Astrocyte (in vitro differentiated cells and primary cell): ENCODE measurements at regions not wholly inside any gene's neighbourhood (a gene's known extent, or its start where the extent isn't known, plus 50 kb on each side); places are given as distances from the start of the nearest gene placed in this dataset.
"Not testable (repeated sequence)": the region's sequence is repeated elsewhere in the genome, so short reads cannot be mapped to it uniquely, and the experiment has no call there.

Experiments
- DNase-seq: peaks from one replicate; pipeline ENCODE4 v3.0.0-alpha.2; 2010; ENCODE audit warnings: low read depth
- FAIRE-seq: peaks from 2 replicates; lab custom pipeline; 2011; peaks lifted over from hg19 to GRCh38; lab: Jason Lieb, UNC
- H2AFZ ChIP-seq: 2 replicates; pipeline ENCODE4 v1.6.0; 2012; ENCODE audit warnings: low read depth, low read length, inconsistent platforms
- H3K27ac ChIP-seq: 2 replicates; pipeline ENCODE4 v1.5.1; 2011; ENCODE audit warnings: low read depth, low read length, inconsistent platforms
- H3K27me3 ChIP-seq: 2 replicates; pipeline ENCODE4 v1.6.0; 2011; ENCODE audit warnings: low read length, inconsistent platforms; ENCODE audit not compliant: insufficient read depth
- H3K36me3 ChIP-seq: 2 replicates; pipeline ENCODE4 v1.5.1; 2011; ENCODE audit warnings: low read length, inconsistent platforms; ENCODE audit not compliant: insufficient read depth
- H3K4me1 ChIP-seq: 2 replicates; pipeline ENCODE4 v1.5.1; 2011; ENCODE audit warnings: low read length, inconsistent platforms; ENCODE audit not compliant: insufficient read depth
- H3K4me2 ChIP-seq: 2 replicates; pipeline ENCODE4 v1.6.0; 2012; ENCODE audit warnings: low read length, inconsistent platforms
- H3K4me3 ChIP-seq: 2 replicates; pipeline ENCODE4 v1.5.1; 2011; ENCODE audit warnings: low read depth, mild to moderate bottlenecking, low read length, inconsistent platforms; ENCODE audit not compliant: insufficient read depth
- H3K79me2 ChIP-seq: 2 replicates; pipeline ENCODE4 v1.6.0; 2012; ENCODE audit warnings: mild to moderate bottlenecking, low read length, inconsistent platforms; ENCODE audit not compliant: insufficient read depth
- H3K9ac ChIP-seq: 2 replicates; pipeline ENCODE4 v1.6.0; 2012; ENCODE audit warnings: mild to moderate bottlenecking, low read length, inconsistent platforms
- H3K9me3 ChIP-seq: 2 replicates; pipeline ENCODE4 v1.5.1; 2012; ENCODE audit warnings: low read depth, mild to moderate bottlenecking, low read length, inconsistent platforms; ENCODE audit not compliant: insufficient read depth
- H4K20me1 ChIP-seq: 2 replicates; pipeline ENCODE4 v1.6.0; 2012; ENCODE audit warnings: low read length, inconsistent platforms; ENCODE audit not compliant: insufficient read depth
- H3K27ac Mint-ChIP-seq: one replicate; pipeline ENCODE4 v1.8.0; 2021; ENCODE audit warnings: mild to moderate bottlenecking, mixed read lengths; ENCODE audit not compliant: unreplicated experiment
- H3K27me3 Mint-ChIP-seq: one replicate; pipeline ENCODE4 v1.8.0; 2021; ENCODE audit warnings: low read depth, mixed read lengths; ENCODE audit not compliant: unreplicated experiment
- H3K36me3 Mint-ChIP-seq: one replicate; pipeline ENCODE4 v1.8.0; 2021; ENCODE audit warnings: low read depth, mixed read lengths; ENCODE audit not compliant: unreplicated experiment
- H3K4me1 Mint-ChIP-seq: one replicate; pipeline ENCODE4 v1.8.0; 2021; ENCODE audit warnings: low read depth, mixed read lengths; ENCODE audit not compliant: unreplicated experiment
- H3K4me3 Mint-ChIP-seq: one replicate; pipeline ENCODE4 v1.8.0; 2021; ENCODE audit warnings: mild to moderate bottlenecking, moderate library complexity, mixed read lengths; ENCODE audit not compliant: unreplicated experiment
- H3K9me3 Mint-ChIP-seq: one replicate; pipeline ENCODE4 v1.8.0; 2021; ENCODE audit warnings: mild to moderate bottlenecking, mixed read lengths; ENCODE audit not compliant: unreplicated experiment
- EZH2 ChIP-seq: IDR thresholded peaks from 2 replicates; pipeline ENCODE4 v1.6.1; 2012; ENCODE audit warnings: mild to moderate bottlenecking, low read length, inconsistent platforms; ENCODE audit not compliant: insufficient read depth
- TF ChIP-seq, protein P1 (sequence below): IDR thresholded peaks from 2 replicates; pipeline ENCODE4 v1.5.1; 2011; ENCODE audit warnings: low read depth, mild to moderate bottlenecking, inconsistent platforms, low read length, moderate library complexity; ENCODE audit not compliant: insufficient read depth

DNA sequence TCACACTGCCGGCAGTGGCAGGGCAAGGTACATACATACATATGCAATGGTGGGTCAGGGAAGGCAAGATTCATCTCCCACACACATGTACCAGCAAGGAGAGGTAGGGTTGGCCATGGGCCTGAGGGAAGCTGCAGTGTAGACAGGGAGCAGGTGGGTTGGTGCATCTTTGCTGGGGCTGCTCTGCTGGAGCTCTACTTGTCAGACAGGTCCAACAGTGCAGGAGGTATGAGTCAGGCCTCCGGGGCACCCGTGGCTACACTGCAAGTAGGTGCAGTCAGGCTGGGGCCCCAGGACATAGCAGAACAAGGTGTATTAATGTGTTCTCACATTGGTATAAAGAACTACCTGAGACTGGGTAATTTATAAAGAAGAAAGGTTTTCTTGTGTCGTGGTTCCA lies 281.1 kb upstream of the COL3A1 start:
- Mint-ChIP-seq H3K9me3 (peaks cover 5% of the 10 kb centered on the region), H3K27me3 (no peaks in the 10 kb centered on the region), H3K4me3 (peak overlapping the region; percentile 2), H3K27ac (no peak overlapping the region), H3K4me1 (peaks cover 32% of the 10 kb centered on the region), H3K36me3 (no peaks in the 10 kb centered on the region)
- Histone ChIP-seq H3K4me2 (no peak overlapping the region), H3K9ac (no peak overlapping the region), H3K36me3 (no peaks in the 10 kb centered on the region), H3K79me2 (no peaks in the 10 kb centered on the region), H3K27ac (no peak overlapping the region), H3K27me3 (no peaks in the 10 kb centered on the region), H3K9me3 (no peaks in the 10 kb centered on the region), H3K4me1 (peaks cover 7% of the 10 kb centered on the region), H4K20me1 (no peaks in the 10 kb centered on the region), H3K4me3 (no peak overlapping the region), H2AFZ (no peak overlapping the region)
- TF ChIP-seq, protein P1, sequence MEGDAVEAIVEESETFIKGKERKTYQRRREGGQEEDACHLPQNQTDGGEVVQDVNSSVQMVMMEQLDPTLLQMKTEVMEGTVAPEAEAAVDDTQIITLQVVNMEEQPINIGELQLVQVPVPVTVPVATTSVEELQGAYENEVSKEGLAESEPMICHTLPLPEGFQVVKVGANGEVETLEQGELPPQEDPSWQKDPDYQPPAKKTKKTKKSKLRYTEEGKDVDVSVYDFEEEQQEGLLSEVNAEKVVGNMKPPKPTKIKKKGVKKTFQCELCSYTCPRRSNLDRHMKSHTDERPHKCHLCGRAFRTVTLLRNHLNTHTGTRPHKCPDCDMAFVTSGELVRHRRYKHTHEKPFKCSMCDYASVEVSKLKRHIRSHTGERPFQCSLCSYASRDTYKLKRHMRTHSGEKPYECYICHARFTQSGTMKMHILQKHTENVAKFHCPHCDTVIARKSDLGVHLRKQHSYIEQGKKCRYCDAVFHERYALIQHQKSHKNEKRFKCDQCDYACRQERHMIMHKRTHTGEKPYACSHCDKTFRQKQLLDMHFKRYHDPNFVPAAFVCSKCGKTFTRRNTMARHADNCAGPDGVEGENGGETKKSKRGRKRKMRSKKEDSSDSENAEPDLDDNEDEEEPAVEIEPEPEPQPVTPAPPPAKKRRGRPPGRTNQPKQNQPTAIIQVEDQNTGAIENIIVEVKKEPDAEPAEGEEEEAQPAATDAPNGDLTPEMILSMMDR, result no peak
- no peak for TF ChIP-seq EZH2
- no peak for FAIRE-seq
- DNase-seq, result no peak

DNA sequence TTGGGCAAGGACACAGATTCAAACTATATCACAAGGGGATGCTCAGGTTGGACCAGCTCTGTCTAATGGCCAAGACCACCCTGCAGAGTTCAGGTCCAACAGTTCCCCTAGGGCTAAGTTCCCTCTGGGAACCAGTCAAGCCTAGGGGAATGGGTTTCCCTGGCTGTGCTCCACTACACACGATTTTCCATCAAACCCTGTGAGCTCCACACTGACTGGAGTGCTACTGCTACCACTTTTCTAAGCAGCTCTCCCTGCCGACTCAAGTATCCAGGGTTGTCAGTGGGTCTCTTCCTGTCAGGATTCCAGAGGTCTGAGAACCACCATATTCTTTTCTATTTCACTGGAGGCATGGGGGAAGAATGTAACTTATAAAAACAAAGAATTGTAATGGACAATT lies 280.4 kb upstream of the COL3A1 start:
- DNase-seq (no peak), FAIRE-seq (no peak)
- H4K20me1 ChIP-seq, result no peaks in the 10 kb centered on the region
- H2AFZ ChIP-seq, result no peak overlapping the region
- Mint-ChIP-seq H3K36me3 (no peaks in the 10 kb centered on the region), H3K9me3 (peaks cover 5% of the 10 kb centered on the region), H3K4me3 (no peak overlapping the region), H3K27ac (no peak overlapping the region), H3K27me3 (no peaks in the 10 kb centered on the region), H3K4me1 (peaks cover 35% of the 10 kb centered on the region)
- H3K27ac ChIP-seq, result no peak overlapping the region
- H3K79me2 ChIP-seq, result no peaks in the 10 kb centered on the region
- H3K4me2 ChIP-seq, result no peak overlapping the region
- no peak overlapping the region for H3K4me3 ChIP-seq
- H3K36me3 ChIP-seq, result no peaks in the 10 kb centered on the region
- no peak overlapping the region for H3K9ac ChIP-seq
- no peak for TF ChIP-seq EZH2
- TF ChIP-seq, protein P1, result no peak
- no peaks in the 10 kb centered on the region for H3K27me3 ChIP-seq
- H3K4me1 ChIP-seq, result peaks cover 7% of the 10 kb centered on the region
- H3K9me3 ChIP-seq, result no peaks in the 10 kb centered on the region

DNA sequence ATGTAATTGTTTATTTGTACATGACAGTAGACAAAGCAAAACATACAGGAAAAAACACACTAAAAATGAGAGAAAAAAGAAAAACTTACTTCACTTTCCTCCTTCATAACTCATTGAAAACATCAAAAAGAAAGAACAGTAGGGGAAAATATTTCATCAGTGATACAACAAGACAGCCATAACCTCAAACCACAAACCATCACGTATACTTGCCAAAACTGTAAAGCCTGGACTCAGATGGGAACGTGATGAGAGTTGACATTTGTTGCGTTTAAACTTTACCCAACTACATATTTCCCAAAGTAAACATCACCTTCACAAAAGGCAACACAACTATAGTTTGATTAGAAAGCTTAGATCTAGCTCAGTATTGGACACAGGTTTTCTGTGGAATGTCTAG lies 278.2 kb upstream of the COL3A1 start:
- H3K4me3 Mint-ChIP-seq, result peak overlapping the region; percentile 31
- H3K4me1 Mint-ChIP-seq, result peaks cover 35% of the 10 kb centered on the region
- Histone ChIP-seq H3K4me3 (no peak overlapping the region), H3K4me1 (peaks cover 7% of the 10 kb centered on the region), H3K9me3 (no peaks in the 10 kb centered on the region), H3K9ac (peak overlapping the region; percentile 18), H3K27ac (peak overlapping the region; percentile 24), H2AFZ (no peak overlapping the region), H3K27me3 (no peaks in the 10 kb centered on the region), H3K36me3 (no peaks in the 10 kb centered on the region), H3K4me2 (peak overlapping the region; percentile 54), H3K79me2 (no peaks in the 10 kb centered on the region), H4K20me1 (no peaks in the 10 kb centered on the region)
- H3K36me3 Mint-ChIP-seq, result no peaks in the 10 kb centered on the region
- H3K9me3 Mint-ChIP-seq, result peaks cover 5% of the 10 kb centered on the region
- H3K27me3 Mint-ChIP-seq, result no peaks in the 10 kb centered on the region
- no peak for TF ChIP-seq EZH2
- TF ChIP-seq, protein P1, result no peak
- FAIRE-seq (peak; percentile 97), DNase-seq (peak; percentile 96)
- H3K27ac Mint-ChIP-seq, result peak overlapping the region; percentile 93

DNA sequence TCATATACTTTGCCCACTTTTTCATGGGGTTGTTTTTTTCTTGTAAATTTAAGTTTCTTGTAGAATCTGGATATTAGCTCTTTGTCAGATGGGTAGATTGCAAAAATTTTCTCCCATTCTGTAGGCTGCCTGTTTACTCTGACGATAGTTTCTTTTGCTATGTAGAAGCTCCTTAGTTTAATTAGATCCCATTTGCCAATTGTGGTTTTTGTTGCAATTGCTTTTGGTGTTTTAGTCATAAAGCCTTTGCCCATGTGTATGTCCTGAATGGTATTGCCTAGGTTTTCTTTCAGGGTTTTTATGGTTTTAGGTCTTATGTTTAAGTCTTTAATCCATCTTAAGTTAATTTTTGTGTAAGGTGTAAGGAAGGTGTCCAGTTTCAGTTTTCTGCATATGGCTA lies 276.0 kb upstream of the COL3A1 start:
- H3K79me2 ChIP-seq, H3K4me3 Mint-ChIP-seq, H3K27ac ChIP-seq, H3K9me3 Mint-ChIP-seq, H3K36me3 ChIP-seq, H2AFZ ChIP-seq, FAIRE-seq, H3K27me3 ChIP-seq, H3K9me3 ChIP-seq, H3K4me3 ChIP-seq, H3K36me3 Mint-ChIP-seq, H3K27me3 Mint-ChIP-seq, H3K9ac ChIP-seq, H4K20me1 ChIP-seq, H3K27ac Mint-ChIP-seq, H3K4me2 ChIP-seq: not testable (repeated sequence)
- H3K4me1 Mint-ChIP-seq, result peaks cover 40% of the 10 kb centered on the region
- H3K4me1 ChIP-seq, result peaks cover 11% of the 10 kb centered on the region
- peak; percentile 36 for DNase-seq
